ENCODE measurements at regions not wholly inside any gene's neighbourhood (a gene's known extent, or its start where the extent isn't known, plus 50 kb on each side); places are given as distances from the start of the nearest gene placed in this dataset.

GRCh38 chr5:3751846-3752245 is 156.2 kb downstream of the IRX1 start:
- no peak for TF ChIP-seq CTCF (conservative IDR thresholded peaks at IDR 0.05; ENCODE audit: low read depth in 2 of 2)
- no peak for TF ChIP-seq ZNF114 (CRISPR knock-in tag; IDR thresholded peaks at IDR 0.05)
- no peak for TF ChIP-seq EZH2phosphoT487 (IDR thresholded peaks at IDR 0.05; ENCODE audit: unreplicated experiment)
- TF ChIP-seq EZH2 (IDR thresholded peaks at IDR 0.05; ENCODE audit: low read depth, unreplicated experiment), result no peak
- TF ChIP-seq POLR2AphosphoS5 (IDR thresholded peaks at IDR 0.05; ENCODE audit: low read depth), result no peak
- no peak for TF ChIP-seq REST (IDR thresholded peaks at IDR 0.05; ENCODE audit: unreplicated experiment)
- no peak for TF ChIP-seq CREB1 (CRISPR knock-in tag; IDR thresholded peaks at IDR 0.05; ENCODE audit: low read depth)
- TF ChIP-seq JUNB (IDR thresholded peaks at IDR 0.05; ENCODE audit: unreplicated experiment), result no peak

All from GM23338 (cell line).